Osteoblast (primary cell): ENCODE measurements at regions not wholly inside any gene's neighbourhood (a gene's known extent, or its start where the extent isn't known, plus 50 kb on each side); places are given as distances from the start of the nearest gene placed in this dataset.

Experiments used
- DNase-seq: peaks from one replicate; pipeline ENCODE4 v3.0.0; 2011; ENCODE audit warnings: low spot score, mixed read lengths; ENCODE audit not compliant: insufficient read length; ENCODE audit errors: missing footprints
- H2AFZ ChIP-seq: 2 replicates; pipeline ENCODE4 v1.6.0; 2011; ENCODE audit warnings: mild to moderate bottlenecking, low read length
- H3K27ac ChIP-seq: 2 replicates; pipeline ENCODE4 v1.5.1; 2011; ENCODE audit warnings: mild to moderate bottlenecking, low read depth, low read length, moderate library complexity
- H3K27me3 ChIP-seq: 2 replicates; pipeline ENCODE4 v1.6.0; 2012; ENCODE audit warnings: mild to moderate bottlenecking, control low read depth, inconsistent platforms, low read length, moderate library complexity; ENCODE audit not compliant: insufficient read depth
- H3K36me3 ChIP-seq: 2 replicates; pipeline ENCODE4 v1.5.1; 2011; ENCODE audit warnings: mild to moderate bottlenecking, low read length, control low read depth, moderate library complexity; ENCODE audit not compliant: insufficient read depth
- H3K4me1 ChIP-seq: 2 replicates; pipeline ENCODE4 v1.5.1; 2011; ENCODE audit warnings: mild to moderate bottlenecking, low read length, control low read depth, moderate library complexity; ENCODE audit not compliant: insufficient read depth
- H3K4me2 ChIP-seq: 2 replicates; pipeline ENCODE4 v1.6.0; 2011; ENCODE audit warnings: mild to moderate bottlenecking, low read length; ENCODE audit not compliant: insufficient read depth
- H3K4me3 ChIP-seq: fragments of 200-600 bp; sonication (generic); 3 replicates; pipeline ENCODE4 v1.5.1; 2012; ENCODE audit warnings: mild to moderate bottlenecking, low read length, inconsistent platforms; ENCODE audit not compliant: insufficient read depth
- H3K79me2 ChIP-seq: 2 replicates; pipeline ENCODE4 v1.6.0; 2012; ENCODE audit warnings: mild to moderate bottlenecking, low read length, control low read depth, inconsistent platforms; ENCODE audit not compliant: insufficient read depth
- H3K9me3 ChIP-seq: 2 replicates; pipeline ENCODE4 v1.5.1; 2011; ENCODE audit warnings: low read depth, low read length, control low read depth
- H4K20me1 ChIP-seq: 2 replicates; pipeline ENCODE4 v1.6.0; 2012; ENCODE audit warnings: mild to moderate bottlenecking, low read length, control low read depth; ENCODE audit not compliant: insufficient read depth
- TF ChIP-seq, protein P1 (sequence below): IDR thresholded peaks from 2 replicates; pipeline ENCODE4 v1.5.1; 2011; ENCODE audit warnings: mild to moderate bottlenecking, low read depth, low read length, moderate library complexity; ENCODE audit errors: extremely low read depth

DNA sequence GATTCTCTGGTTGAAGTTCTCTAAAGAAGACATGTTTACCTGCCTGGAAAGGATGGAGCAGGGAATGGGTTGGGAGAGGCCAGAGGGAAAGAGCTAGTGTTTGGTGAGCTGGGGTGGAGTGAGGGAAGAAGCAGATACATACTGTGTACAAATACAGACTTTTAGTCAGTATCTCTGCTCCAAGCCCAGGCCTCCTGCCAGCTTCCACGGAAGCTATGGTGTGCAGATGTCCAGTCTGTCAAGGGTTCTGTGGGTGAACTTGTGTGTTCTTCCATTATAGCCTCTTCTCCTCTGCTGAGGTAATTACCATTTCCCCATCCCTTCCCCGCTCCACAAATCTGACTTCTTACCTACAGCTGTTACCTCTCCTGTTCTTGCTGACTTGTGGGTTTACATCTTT is 208.6 kb downstream of the HRH4 start:
- Histone ChIP-seq H3K36me3 (no peaks in the 10 kb centered on the region), H4K20me1 (no peaks in the 10 kb centered on the region), H3K4me3 (no peak overlapping the region), H3K9me3 (no peaks in the 10 kb centered on the region), H3K4me1 (no peaks in the 10 kb centered on the region), H3K79me2 (no peaks in the 10 kb centered on the region), H2AFZ (no peak overlapping the region), H3K27ac (no peak overlapping the region), H3K4me2 (no peak overlapping the region), H3K27me3 (no peaks in the 10 kb centered on the region)
- no peak for DNase-seq
- TF ChIP-seq, protein P1, sequence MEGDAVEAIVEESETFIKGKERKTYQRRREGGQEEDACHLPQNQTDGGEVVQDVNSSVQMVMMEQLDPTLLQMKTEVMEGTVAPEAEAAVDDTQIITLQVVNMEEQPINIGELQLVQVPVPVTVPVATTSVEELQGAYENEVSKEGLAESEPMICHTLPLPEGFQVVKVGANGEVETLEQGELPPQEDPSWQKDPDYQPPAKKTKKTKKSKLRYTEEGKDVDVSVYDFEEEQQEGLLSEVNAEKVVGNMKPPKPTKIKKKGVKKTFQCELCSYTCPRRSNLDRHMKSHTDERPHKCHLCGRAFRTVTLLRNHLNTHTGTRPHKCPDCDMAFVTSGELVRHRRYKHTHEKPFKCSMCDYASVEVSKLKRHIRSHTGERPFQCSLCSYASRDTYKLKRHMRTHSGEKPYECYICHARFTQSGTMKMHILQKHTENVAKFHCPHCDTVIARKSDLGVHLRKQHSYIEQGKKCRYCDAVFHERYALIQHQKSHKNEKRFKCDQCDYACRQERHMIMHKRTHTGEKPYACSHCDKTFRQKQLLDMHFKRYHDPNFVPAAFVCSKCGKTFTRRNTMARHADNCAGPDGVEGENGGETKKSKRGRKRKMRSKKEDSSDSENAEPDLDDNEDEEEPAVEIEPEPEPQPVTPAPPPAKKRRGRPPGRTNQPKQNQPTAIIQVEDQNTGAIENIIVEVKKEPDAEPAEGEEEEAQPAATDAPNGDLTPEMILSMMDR = no peak

GRCh38 chr18:24669502-24669901 is 209.1 kb downstream of the HRH4 start:
- Histone ChIP-seq H3K79me2 (no peaks in the 10 kb centered on the region), H3K27me3 (no peaks in the 10 kb centered on the region), H3K4me1 (no peaks in the 10 kb centered on the region), H2AFZ (no peak overlapping the region), H3K36me3 (no peaks in the 10 kb centered on the region), H3K27ac (no peak overlapping the region), H3K9me3 (no peaks in the 10 kb centered on the region), H3K4me3 (no peak overlapping the region), H4K20me1 (no peaks in the 10 kb centered on the region), H3K4me2 (no peak overlapping the region)
- no peak for DNase-seq
- TF ChIP-seq, protein P1 = no peak

GRCh38 chr18:24672165-24672941 is 211.9 kb downstream of the HRH4 start:
- Histone ChIP-seq H3K36me3 (no peaks in the 10 kb centered on the region), H3K9me3 (no peaks in the 10 kb centered on the region), H4K20me1 (no peaks in the 10 kb centered on the region), H3K4me2 (no peak overlapping the region), H3K4me1 (no peaks in the 10 kb centered on the region), H3K4me3 (no peak overlapping the region), H3K79me2 (no peaks in the 10 kb centered on the region), H3K27ac (no peak overlapping the region), H3K27me3 (no peaks in the 10 kb centered on the region), H2AFZ (no peak overlapping the region)
- TF ChIP-seq, protein P1 = no peak
- DNase-seq = no peak

DNA sequence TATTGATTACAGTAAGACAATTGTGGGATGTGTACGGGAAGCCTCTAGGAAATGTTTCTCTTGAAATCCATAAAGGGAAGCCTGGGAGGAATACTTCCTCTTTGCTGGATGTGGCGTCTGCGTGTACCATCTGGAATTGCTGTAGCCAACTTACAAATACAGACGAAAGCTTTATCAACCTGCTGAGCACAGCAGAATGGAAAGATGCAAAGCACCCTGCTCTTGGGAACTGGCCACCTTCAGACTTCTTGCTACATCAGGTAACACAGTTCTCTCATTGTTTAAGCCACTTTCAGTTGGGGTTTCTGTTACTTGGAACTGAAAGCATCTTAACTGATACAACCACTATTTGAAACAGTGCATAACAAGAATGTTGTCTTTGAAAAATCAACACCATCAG is 213.8 kb downstream of the HRH4 start:
- Histone ChIP-seq H3K79me2 (no peaks in the 10 kb centered on the region), H3K9me3 (no peaks in the 10 kb centered on the region), H4K20me1 (no peaks in the 10 kb centered on the region), H2AFZ (no peak overlapping the region), H3K36me3 (no peaks in the 10 kb centered on the region), H3K27me3 (no peaks in the 10 kb centered on the region), H3K4me2 (no peak overlapping the region), H3K4me3 (no peak overlapping the region), H3K27ac (no peak overlapping the region), H3K4me1 (no peaks in the 10 kb centered on the region)
- DNase-seq = no peak
- TF ChIP-seq, protein P1 = no peak
